ENCODE measurements at regions not wholly inside any gene's neighbourhood (a gene's known extent, or its start where the extent isn't known, plus 50 kb on each side); places are given as distances from the start of the nearest gene placed in this dataset.
"Not testable (repeated sequence)": the region's sequence is repeated elsewhere in the genome, so short reads cannot be mapped to it uniquely, and the experiment has no call there.

DNA sequence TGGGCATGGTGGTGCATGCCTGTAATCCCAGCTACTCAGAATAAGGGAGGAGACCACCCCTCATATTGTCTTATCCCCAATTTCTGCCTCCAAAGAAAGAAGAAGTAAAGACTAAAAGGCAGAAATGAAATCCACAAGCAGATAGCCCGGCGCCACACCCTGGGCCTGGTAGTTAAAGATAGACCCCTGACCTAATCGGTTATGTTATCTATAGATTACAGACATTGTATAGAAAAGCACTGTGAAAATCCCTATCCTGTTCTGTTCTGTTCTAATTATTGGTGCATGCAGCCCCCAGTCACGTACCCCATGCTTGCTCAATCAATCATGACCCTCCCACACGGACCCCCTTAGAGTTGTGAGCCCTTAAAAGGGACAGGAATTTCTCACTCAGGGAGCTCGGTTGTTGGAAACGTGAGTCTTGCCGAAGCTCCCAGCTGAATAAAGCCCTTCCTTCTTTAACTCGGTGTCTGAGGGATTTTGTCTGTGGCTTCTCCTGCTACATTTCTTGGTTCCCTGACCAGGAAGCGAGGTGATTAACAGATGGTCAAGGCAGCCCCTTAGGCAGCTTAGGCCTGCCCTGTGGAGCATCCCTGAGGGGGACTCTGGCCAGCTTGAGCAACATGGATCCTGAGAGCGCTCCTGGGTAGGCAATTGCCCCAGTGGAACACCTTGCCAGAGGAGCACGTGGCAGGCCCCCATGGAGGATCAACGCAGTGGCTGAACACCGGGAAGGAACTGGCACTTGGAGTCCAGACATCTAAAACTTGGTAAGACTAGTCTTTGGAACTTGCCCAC is 188.7 kb upstream of the NDUFV2 start (continued):
- TF ChIP-seq, protein P1, sequence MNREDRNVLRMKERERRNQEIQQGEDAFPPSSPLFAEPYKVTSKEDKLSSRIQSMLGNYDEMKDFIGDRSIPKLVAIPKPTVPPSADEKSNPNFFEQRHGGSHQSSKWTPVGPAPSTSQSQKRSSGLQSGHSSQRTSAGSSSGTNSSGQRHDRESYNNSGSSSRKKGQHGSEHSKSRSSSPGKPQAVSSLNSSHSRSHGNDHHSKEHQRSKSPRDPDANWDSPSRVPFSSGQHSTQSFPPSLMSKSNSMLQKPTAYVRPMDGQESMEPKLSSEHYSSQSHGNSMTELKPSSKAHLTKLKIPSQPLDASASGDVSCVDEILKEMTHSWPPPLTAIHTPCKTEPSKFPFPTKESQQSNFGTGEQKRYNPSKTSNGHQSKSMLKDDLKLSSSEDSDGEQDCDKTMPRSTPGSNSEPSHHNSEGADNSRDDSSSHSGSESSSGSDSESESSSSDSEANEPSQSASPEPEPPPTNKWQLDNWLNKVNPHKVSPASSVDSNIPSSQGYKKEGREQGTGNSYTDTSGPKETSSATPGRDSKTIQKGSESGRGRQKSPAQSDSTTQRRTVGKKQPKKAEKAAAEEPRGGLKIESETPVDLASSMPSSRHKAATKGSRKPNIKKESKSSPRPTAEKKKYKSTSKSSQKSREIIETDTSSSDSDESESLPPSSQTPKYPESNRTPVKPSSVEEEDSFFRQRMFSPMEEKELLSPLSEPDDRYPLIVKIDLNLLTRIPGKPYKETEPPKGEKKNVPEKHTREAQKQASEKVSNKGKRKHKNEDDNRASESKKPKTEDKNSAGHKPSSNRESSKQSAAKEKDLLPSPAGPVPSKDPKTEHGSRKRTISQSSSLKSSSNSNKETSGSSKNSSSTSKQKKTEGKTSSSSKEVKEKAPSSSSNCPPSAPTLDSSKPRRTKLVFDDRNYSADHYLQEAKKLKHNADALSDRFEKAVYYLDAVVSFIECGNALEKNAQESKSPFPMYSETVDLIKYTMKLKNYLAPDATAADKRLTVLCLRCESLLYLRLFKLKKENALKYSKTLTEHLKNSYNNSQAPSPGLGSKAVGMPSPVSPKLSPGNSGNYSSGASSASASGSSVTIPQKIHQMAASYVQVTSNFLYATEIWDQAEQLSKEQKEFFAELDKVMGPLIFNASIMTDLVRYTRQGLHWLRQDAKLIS (CRISPR knock-in tag; IDR thresholded peaks at IDR 0.05) = peak; percentile 64
- TF ChIP-seq CHD1 (IDR thresholded peaks at IDR 0.05; ENCODE audit: low read length) = peak; percentile 81
- TF ChIP-seq TBL1XR1 (IDR thresholded peaks at IDR 0.05; ENCODE audit: low read length in 2 of 2) = peak in 1 of 2 experiments; percentile 55; a peak in 1 of 4 replicates
- 0 out of 2 replicates have a peak, but pooled peaks have one; percentile 35 for TF ChIP-seq ZBTB17 (CRISPR knock-in tag; IDR thresholded peaks at IDR 0.05)
- 0 out of 2 replicates have a peak, but pooled peaks have one; percentile 37 for TF ChIP-seq POLR2AphosphoS5 (IDR thresholded peaks at IDR 0.05; ENCODE audit: control insufficient read depth, insufficient read depth, low read depth, low read length)
- peak; percentile 11; the same call in 1 of the 2 replicates for TF ChIP-seq ZNF445 (CRISPR knock-in tag; IDR thresholded peaks at IDR 0.05; ENCODE audit: low read depth)
- peak; percentile 63 for TF ChIP-seq NFIC (IDR thresholded peaks at IDR 0.05)
- TF ChIP-seq, protein P2, sequence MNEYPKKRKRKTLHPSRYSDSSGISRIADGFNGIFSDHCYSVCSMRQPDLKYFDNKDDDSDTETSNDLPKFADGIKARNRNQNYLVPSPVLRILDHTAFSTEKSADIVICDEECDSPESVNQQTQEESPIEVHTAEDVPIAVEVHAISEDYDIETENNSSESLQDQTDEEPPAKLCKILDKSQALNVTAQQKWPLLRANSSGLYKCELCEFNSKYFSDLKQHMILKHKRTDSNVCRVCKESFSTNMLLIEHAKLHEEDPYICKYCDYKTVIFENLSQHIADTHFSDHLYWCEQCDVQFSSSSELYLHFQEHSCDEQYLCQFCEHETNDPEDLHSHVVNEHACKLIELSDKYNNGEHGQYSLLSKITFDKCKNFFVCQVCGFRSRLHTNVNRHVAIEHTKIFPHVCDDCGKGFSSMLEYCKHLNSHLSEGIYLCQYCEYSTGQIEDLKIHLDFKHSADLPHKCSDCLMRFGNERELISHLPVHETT (CRISPR knock-in tag; conservative IDR thresholded peaks at IDR 0.05 in 1 of 2, IDR thresholded peaks at IDR 0.05 in 1 of 2) = peak in 1 of 2 experiments; percentile 17; a peak in 1 of 4 replicates
- peak; percentile 7 for TF ChIP-seq PHF20 (IDR thresholded peaks at IDR 0.05; ENCODE audit: partially characterized antibody)
- not testable (repeated sequence) for TF ChIP-seq NR4A1 (CRISPR knock-in tag; IDR thresholded peaks at IDR 0.05); NR2C1 (IDR thresholded peaks at IDR 0.05)
- TF ChIP-seq NR4A1 (tag; IDR thresholded peaks at IDR 0.05) = peak; percentile 75; the same call in 1 of the 2 replicates
- TF ChIP-seq KHSRP (IDR thresholded peaks at IDR 0.05) = peak; percentile 65; the same call in 1 of the 2 replicates
- TF ChIP-seq KLF1 (tag; IDR thresholded peaks at IDR 0.05) = peak; percentile 92
- TF ChIP-seq NFRKB (IDR thresholded peaks at IDR 0.05; ENCODE audit: low read depth) = peak; percentile 82; the same call in 1 of the 2 replicates
- TF ChIP-seq NR2C1 (tag; IDR thresholded peaks at IDR 0.05) = 0 out of 2 replicates have a peak, but pooled peaks have one; percentile 49
- TF ChIP-seq, protein P3, sequence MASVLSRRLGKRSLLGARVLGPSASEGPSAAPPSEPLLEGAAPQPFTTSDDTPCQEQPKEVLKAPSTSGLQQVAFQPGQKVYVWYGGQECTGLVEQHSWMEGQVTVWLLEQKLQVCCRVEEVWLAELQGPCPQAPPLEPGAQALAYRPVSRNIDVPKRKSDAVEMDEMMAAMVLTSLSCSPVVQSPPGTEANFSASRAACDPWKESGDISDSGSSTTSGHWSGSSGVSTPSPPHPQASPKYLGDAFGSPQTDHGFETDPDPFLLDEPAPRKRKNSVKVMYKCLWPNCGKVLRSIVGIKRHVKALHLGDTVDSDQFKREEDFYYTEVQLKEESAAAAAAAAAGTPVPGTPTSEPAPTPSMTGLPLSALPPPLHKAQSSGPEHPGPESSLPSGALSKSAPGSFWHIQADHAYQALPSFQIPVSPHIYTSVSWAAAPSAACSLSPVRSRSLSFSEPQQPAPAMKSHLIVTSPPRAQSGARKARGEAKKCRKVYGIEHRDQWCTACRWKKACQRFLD (CRISPR knock-in tag; IDR thresholded peaks at IDR 0.05) = peak; percentile 25; the same call in 1 of the 2 replicates

Measured in K562 (cell line).